Choroid plexus epithelial cell (primary cell): ENCODE measurements at regions not wholly inside any gene's neighbourhood (a gene's known extent, or its start where the extent isn't known, plus 50 kb on each side); places are given as distances from the start of the nearest gene placed in this dataset.
A peak's percentile ranks its signal among the peaks of the same experiment; 100 is the strongest.

Experiments
- DNase-seq: peaks from one replicate; pipeline ENCODE4 v3.0.0-alpha.2; 2010; ENCODE audit warnings: low read depth
- H3K4me3 ChIP-seq: 2 replicates; pipeline ENCODE4 v1.5.1; 2011; ENCODE audit warnings: low read depth, mild to moderate bottlenecking, control low read depth, low read length, moderate library complexity
- TF ChIP-seq, protein P1 (sequence below): conservative IDR thresholded peaks from 2 replicates; pipeline ENCODE4 v1.5.1; 2011; ENCODE audit warnings: low read depth, mild to moderate bottlenecking, control low read depth, inconsistent platforms, low read length, moderate library complexity

DNA sequence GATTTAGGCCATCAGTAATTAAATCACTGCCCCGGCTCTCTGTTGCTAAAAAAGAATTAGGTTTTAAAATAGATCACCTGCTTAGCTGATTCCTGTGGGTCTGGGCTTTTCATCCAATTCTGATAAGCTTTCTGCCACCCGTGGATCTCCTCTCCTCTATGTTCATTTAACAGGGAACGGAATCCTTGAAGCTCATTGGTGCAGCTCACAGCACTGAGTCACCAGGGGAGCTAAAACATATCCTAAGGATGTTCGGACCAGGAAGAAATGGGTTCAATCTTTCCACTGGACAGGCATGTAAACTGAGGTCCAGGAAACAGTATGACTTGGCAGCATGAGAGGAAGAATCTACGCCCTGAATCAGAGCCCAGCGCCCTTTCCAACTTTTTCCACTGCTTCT is 267.1 kb upstream of the GRIA1 start:
- peak; percentile 10 for DNase-seq
- TF ChIP-seq, protein P1, sequence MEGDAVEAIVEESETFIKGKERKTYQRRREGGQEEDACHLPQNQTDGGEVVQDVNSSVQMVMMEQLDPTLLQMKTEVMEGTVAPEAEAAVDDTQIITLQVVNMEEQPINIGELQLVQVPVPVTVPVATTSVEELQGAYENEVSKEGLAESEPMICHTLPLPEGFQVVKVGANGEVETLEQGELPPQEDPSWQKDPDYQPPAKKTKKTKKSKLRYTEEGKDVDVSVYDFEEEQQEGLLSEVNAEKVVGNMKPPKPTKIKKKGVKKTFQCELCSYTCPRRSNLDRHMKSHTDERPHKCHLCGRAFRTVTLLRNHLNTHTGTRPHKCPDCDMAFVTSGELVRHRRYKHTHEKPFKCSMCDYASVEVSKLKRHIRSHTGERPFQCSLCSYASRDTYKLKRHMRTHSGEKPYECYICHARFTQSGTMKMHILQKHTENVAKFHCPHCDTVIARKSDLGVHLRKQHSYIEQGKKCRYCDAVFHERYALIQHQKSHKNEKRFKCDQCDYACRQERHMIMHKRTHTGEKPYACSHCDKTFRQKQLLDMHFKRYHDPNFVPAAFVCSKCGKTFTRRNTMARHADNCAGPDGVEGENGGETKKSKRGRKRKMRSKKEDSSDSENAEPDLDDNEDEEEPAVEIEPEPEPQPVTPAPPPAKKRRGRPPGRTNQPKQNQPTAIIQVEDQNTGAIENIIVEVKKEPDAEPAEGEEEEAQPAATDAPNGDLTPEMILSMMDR, result no peak
- no peak overlapping the region for H3K4me3 ChIP-seq

DNA sequence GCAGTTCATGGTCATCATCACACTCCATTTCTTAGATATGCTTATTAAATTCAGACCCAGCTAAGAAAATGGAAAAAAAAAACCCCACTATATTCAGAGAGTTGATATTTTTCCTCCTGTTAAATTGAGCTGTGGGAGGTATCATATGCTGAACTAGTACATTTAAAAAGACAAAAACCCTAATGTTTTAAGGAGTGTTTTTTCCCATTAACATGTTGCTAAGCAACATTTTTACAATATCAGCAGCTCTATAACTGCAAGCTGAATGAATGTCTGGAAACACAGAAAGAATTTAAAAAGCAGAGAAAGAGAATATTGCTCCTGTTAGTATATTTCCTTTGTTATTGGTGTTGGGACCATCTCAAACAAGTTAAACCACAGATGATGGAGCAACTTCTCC is 265.8 kb upstream of the GRIA1 start:
- no peak for DNase-seq
- H3K4me3 ChIP-seq, result no peak overlapping the region
- TF ChIP-seq, protein P1, result no peak

DNA sequence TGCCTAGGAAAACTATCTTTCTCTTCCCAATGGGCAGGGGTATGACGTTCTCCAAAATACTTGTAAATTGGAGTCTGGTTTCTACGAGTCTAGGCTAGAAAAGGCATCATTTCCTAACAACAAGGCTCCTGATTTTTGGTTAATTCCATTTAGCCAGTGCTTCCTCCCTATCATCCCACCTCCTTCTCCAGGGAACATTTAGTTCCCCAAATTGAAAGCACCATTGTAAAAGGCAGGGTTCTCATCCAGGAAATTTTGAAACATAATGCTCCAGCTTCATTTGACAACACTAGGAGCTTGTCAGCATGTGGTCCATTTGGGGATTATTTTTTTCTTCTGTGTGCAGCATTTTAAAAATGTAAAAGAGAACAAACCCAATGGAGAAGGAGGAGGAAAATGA is 256.5 kb upstream of the GRIA1 start:
- TF ChIP-seq, protein P1, result no peak
- DNase-seq, result no peak
- H3K4me3 ChIP-seq, result no peak overlapping the region

DNA sequence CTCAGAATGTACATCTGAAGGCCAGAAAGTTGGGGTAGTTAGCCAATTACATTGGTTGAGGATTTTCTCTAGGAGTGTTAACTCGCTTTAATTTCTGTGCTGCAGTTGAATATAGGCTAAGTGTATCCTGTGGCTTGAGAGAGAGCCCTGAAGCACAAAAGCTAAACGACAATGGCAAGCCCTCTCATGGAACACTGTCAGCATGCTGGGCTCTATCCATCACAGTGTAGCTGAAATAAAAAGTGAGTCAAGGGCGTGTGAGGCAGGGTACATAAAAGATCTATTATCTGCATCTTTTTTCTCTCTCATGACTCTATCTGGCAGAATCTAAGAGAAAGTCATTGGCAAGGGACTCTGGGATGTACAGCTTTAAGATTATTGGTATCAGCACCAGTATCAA is 254.2 kb upstream of the GRIA1 start:
- H3K4me3 ChIP-seq, result no peak overlapping the region
- TF ChIP-seq, protein P1, result no peak
- no peak for DNase-seq

DNA sequence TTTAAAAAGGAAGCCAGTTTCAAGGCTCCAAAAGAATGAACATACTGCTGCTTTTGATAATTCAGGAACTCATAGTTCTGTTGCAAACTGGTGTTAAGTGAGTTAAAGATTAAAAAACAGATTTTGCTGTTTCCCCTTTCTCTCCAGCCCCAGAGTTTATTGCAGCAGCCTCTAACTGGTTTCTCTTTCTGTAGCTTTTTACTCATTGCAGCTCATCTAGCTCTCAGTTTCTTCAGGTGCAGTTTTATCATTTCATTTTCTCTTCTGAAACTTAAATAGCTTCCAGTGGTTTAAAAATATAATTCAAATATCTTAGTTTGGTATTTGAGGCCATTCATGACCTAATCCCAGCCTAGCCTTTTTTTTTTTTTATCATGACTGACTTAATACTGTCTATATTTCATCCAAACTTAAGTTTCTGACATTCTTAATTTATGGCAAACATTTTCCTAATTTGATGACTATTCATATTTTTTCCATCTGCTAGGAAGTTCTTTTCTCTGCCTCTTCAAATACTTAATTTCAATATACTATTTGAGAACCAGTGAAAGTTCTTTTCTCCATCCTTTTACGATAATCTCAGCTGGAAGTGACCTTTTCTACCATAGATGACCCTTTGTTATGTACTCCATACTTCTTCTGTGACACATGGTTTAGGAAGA is 252.7 kb upstream of the GRIA1 start:
- DNase-seq, result peak; percentile 20
- TF ChIP-seq, protein P1, result no peak
- H3K4me3 ChIP-seq, result no peak overlapping the region

DNA sequence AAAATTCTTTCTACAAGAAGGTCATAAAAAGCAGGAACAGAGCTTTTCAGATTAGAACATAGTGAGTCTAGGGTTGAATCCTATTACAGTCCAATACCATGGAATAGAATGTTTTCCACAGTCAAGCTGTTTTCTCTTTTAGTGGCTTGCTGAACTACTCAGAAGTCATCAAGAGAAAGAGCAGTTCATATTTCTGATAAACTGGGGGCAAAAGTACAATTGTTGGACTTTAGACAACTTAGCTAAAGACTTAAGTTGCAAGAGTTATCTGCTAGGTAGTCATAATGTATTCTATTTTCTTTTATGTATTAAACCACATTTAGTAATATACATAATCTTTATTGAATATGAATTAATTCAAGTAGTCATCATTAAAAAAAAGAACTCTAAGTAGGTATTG is 233.1 kb upstream of the GRIA1 start:
- no peak overlapping the region for H3K4me3 ChIP-seq
- DNase-seq, result no peak
- TF ChIP-seq, protein P1, result no peak

DNA sequence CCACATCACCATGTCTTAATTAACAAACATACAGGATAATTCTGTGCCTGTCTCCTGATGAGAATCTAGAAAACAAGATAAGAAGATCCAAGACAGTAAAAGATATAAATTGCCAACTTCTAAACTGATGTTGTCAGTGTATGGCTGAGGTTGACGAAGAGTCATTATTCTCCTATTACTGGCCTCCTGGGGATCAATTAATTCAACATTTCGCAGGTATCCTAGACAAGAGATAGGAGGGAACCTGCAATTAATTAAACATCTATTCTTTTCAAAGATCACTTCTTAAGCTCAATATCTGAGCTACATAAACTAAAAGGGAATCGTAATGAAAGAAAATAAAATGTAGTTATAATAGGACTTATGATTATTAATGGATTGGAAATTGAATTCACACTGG is 232.0 kb upstream of the GRIA1 start:
- DNase-seq, result no peak
- no peak overlapping the region for H3K4me3 ChIP-seq
- TF ChIP-seq, protein P1, result no peak
